Neural cell (in vitro differentiated cells): ENCODE measurements at regions not wholly inside any gene's neighbourhood (a gene's known extent, or its start where the extent isn't known, plus 50 kb on each side); places are given as distances from the start of the nearest gene placed in this dataset.
"Not testable (repeated sequence)": the region's sequence is repeated elsewhere in the genome, so short reads cannot be mapped to it uniquely, and the experiment has no call there.

Experiments used
- H2AFZ ChIP-seq: fragments of 200-600, 300-800 bp; sonication (generic), shearing (Covaris generic); 2 replicates; pipeline ENCODE4 v1.6.0; 2014; ENCODE audit warnings: low read depth, mild to moderate bottlenecking, antibody characterized with exemption, low read length, moderate library complexity
- H3F3A ChIP-seq: fragments of 200-600 bp; shearing (Covaris generic); 2 replicates; pipeline ENCODE4 v1.6.1; 2016; ENCODE audit warnings: mild to moderate bottlenecking, moderate library complexity, mixed read lengths, antibody characterized with exemption, low read length; ENCODE audit not compliant: insufficient read depth, poor library complexity, severe bottlenecking
- H3K27ac ChIP-seq: fragments of 200-600, 300-800 bp; sonication (generic), shearing (Covaris generic); 2 replicates; pipeline ENCODE4 v1.5.1; 2014; ENCODE audit warnings: mild to moderate bottlenecking, low read length, moderate library complexity
- H3K27me3 ChIP-seq: fragments of 300-800, 200-600 bp; sonication (generic), shearing (Covaris generic); 2 replicates; pipeline ENCODE4 v1.6.0; 2014; ENCODE audit warnings: mild to moderate bottlenecking, low read depth, low read length, moderate library complexity; ENCODE audit not compliant: insufficient read depth
- H3K36me3 ChIP-seq: fragments of 300-800, 200-600 bp; sonication (generic), shearing (Covaris generic); 2 replicates; pipeline ENCODE4 v1.5.1; 2014; ENCODE audit warnings: mild to moderate bottlenecking, antibody characterized with exemption, low read length, moderate library complexity; ENCODE audit not compliant: insufficient read depth
- H3K4me2 ChIP-seq: fragments of 300-800, 200-600 bp; sonication (generic), shearing (Covaris generic); 2 replicates; pipeline ENCODE4 v1.6.0; 2014; ENCODE audit warnings: mild to moderate bottlenecking, low read length
- H3K4me3 ChIP-seq: fragments of 300-800, 200-600 bp; sonication (generic), shearing (Covaris generic); 2 replicates; pipeline ENCODE4 v1.5.1; 2014; ENCODE audit warnings: mild to moderate bottlenecking, low read length, moderate library complexity
- H3K79me2 ChIP-seq: fragments of 200-600 bp; shearing (Covaris generic); replicated peaks from 2 replicates; pipeline ENCODE4 v1.6.0; 2014; ENCODE audit warnings: mild to moderate bottlenecking, low read length, moderate library complexity; ENCODE audit not compliant: insufficient read depth
- H3K9ac ChIP-seq: fragments of 300-800, 200-600 bp; sonication (generic), shearing (Covaris generic); 2 replicates; pipeline ENCODE4 v1.6.1; 2016; ENCODE audit warnings: mild to moderate bottlenecking, low read length, mixed read lengths
- H3K9me2 ChIP-seq: fragments of 200-600 bp; shearing (Covaris generic); 2 replicates; pipeline ENCODE4 v1.6.1; 2016; ENCODE audit warnings: mild to moderate bottlenecking, low read length, mixed read lengths; ENCODE audit not compliant: insufficient read depth
- H3K9me3 ChIP-seq: fragments of 200-600, 300-800 bp; sonication (generic), shearing (Covaris generic); 2 replicates; pipeline ENCODE4 v1.6.1; 2016; ENCODE audit warnings: mild to moderate bottlenecking, mixed run types, low read length, moderate library complexity, mixed read lengths
- H4K20me1 ChIP-seq: fragments of 200-600 bp; shearing (Covaris generic); 2 replicates; pipeline ENCODE4 v1.6.1; 2016; ENCODE audit warnings: mild to moderate bottlenecking, mixed run types; ENCODE audit not compliant: insufficient read depth
- EP300 ChIP-seq: fragments of 450-650 bp; conservative IDR thresholded peaks from 2 replicates; pipeline ENCODE4 v1.6.1; 2014; ENCODE audit warnings: antibody characterized with exemption, mild to moderate bottlenecking, moderate library complexity; ENCODE audit not compliant: poor library complexity, severe bottlenecking
- EZH2 ChIP-seq: fragments of 200-600, 300-800 bp; shearing (Covaris generic), sonication (generic); IDR thresholded peaks from 2 replicates; pipeline ENCODE4 v1.6.1; 2014; ENCODE audit warnings: antibody characterized with exemption, low read length, borderline replicate concordance, mild to moderate bottlenecking; ENCODE audit not compliant: insufficient read depth, poor library complexity, severe bottlenecking
- MXI1 ChIP-seq: fragments of 450-650 bp; conservative IDR thresholded peaks from 2 replicates; pipeline ENCODE4 v1.6.1; 2014; ENCODE audit warnings: antibody characterized with exemption, mild to moderate bottlenecking; ENCODE audit not compliant: poor library complexity, severe bottlenecking
- POLR2AphosphoS5 ChIP-seq: IDR thresholded peaks from 2 replicates; pipeline ENCODE4 v1.6.1; 2012
- RAD21 ChIP-seq: fragments of 450-650 bp; conservative IDR thresholded peaks from 2 replicates; pipeline ENCODE4 v1.6.1; 2014; ENCODE audit warnings: antibody characterized with exemption, mild to moderate bottlenecking, moderate library complexity
- SMC3 ChIP-seq: fragments of 450-650 bp; conservative IDR thresholded peaks from 2 replicates; pipeline ENCODE4 v1.6.1; 2014; ENCODE audit warnings: antibody characterized with exemption, mild to moderate bottlenecking, moderate library complexity; ENCODE audit not compliant: poor library complexity
- TAF1 ChIP-seq: IDR thresholded peaks from 2 replicates; pipeline ENCODE4 v1.6.1; 2012; ENCODE audit warnings: low read depth
- TF ChIP-seq, protein P1 (sequence below): fragments of 450-650 bp; IDR thresholded peaks from 2 replicates; pipeline ENCODE4 v1.5.1; 2014; ENCODE audit warnings: antibody characterized with exemption, mild to moderate bottlenecking, moderate library complexity; ENCODE audit not compliant: poor library complexity, severe bottlenecking
- TF ChIP-seq, protein P2 (sequence below): IDR thresholded peaks from 2 replicates; pipeline ENCODE4 v1.6.1; 2012; ENCODE audit warnings: borderline replicate concordance

DNA sequence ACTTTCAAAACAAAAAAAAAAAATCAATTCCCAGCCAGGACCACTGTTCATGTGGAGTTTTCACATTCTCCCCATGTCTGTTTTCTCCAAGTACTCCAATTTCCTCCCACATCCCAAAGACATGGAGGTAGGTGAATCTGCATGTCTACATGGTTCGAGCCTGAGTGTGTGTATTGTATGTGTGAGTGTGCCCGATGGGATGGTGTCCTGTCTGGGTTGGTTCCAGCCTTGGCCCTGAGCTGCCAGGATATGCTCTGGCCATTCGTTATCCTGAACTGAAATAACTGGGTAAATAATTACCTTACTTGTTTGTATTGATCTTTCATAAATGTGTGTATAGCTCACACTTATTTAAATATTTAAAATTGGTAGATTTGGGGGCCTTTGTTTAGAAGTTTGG lies 452.3 kb upstream of the RORB start:
- Histone ChIP-seq H3F3A (no peaks in the 10 kb centered on the region), H3K27ac (no peak overlapping the region), H3K9me3 (no peaks in the 10 kb centered on the region), H3K9me2 (no peaks in the 10 kb centered on the region), H3K36me3 (no peaks in the 10 kb centered on the region), H3K27me3 (no peaks in the 10 kb centered on the region), H2AFZ (no peak overlapping the region), H3K4me3 (no peak overlapping the region), H4K20me1 (no peaks in the 10 kb centered on the region), H3K4me2 (no peak overlapping the region), H3K79me2 (no peaks in the 10 kb centered on the region), H3K9ac (no peak overlapping the region)
- TF ChIP-seq, protein P1, sequence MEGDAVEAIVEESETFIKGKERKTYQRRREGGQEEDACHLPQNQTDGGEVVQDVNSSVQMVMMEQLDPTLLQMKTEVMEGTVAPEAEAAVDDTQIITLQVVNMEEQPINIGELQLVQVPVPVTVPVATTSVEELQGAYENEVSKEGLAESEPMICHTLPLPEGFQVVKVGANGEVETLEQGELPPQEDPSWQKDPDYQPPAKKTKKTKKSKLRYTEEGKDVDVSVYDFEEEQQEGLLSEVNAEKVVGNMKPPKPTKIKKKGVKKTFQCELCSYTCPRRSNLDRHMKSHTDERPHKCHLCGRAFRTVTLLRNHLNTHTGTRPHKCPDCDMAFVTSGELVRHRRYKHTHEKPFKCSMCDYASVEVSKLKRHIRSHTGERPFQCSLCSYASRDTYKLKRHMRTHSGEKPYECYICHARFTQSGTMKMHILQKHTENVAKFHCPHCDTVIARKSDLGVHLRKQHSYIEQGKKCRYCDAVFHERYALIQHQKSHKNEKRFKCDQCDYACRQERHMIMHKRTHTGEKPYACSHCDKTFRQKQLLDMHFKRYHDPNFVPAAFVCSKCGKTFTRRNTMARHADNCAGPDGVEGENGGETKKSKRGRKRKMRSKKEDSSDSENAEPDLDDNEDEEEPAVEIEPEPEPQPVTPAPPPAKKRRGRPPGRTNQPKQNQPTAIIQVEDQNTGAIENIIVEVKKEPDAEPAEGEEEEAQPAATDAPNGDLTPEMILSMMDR = no peak
- TF ChIP-seq TAF1 = no peak
- no peak for TF ChIP-seq RAD21
- no peak for TF ChIP-seq POLR2AphosphoS5
- no peak for TF ChIP-seq MXI1
- TF ChIP-seq SMC3 = no peak
- no peak for TF ChIP-seq EZH2
- TF ChIP-seq, protein P2, sequence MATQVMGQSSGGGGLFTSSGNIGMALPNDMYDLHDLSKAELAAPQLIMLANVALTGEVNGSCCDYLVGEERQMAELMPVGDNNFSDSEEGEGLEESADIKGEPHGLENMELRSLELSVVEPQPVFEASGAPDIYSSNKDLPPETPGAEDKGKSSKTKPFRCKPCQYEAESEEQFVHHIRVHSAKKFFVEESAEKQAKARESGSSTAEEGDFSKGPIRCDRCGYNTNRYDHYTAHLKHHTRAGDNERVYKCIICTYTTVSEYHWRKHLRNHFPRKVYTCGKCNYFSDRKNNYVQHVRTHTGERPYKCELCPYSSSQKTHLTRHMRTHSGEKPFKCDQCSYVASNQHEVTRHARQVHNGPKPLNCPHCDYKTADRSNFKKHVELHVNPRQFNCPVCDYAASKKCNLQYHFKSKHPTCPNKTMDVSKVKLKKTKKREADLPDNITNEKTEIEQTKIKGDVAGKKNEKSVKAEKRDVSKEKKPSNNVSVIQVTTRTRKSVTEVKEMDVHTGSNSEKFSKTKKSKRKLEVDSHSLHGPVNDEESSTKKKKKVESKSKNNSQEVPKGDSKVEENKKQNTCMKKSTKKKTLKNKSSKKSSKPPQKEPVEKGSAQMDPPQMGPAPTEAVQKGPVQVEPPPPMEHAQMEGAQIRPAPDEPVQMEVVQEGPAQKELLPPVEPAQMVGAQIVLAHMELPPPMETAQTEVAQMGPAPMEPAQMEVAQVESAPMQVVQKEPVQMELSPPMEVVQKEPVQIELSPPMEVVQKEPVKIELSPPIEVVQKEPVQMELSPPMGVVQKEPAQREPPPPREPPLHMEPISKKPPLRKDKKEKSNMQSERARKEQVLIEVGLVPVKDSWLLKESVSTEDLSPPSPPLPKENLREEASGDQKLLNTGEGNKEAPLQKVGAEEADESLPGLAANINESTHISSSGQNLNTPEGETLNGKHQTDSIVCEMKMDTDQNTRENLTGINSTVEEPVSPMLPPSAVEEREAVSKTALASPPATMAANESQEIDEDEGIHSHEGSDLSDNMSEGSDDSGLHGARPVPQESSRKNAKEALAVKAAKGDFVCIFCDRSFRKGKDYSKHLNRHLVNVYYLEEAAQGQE = no peak
- TF ChIP-seq EP300 = no peak

DNA sequence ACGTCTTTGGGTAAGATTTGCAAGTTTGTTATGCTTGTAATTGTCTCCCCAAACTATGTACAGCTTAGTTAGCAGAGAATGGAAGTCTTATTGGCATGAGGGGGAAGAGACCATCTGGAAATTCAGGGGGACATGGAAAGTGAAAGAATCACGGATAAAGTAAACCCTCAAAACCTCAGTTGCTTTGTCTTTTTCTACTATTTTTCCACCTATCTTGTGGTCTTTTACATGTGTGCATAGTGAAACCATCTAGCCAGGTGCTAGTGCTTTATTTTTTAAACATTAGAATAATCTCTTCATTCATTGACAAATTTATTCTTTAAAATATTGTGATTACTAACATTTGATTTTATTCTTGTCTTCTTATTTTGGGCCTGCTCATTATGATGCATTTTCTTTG lies 441.1 kb upstream of the RORB start:
- Histone ChIP-seq H3F3A (no peaks in the 10 kb centered on the region), H3K9ac (no peak overlapping the region), H3K36me3 (no peaks in the 10 kb centered on the region), H3K79me2 (no peaks in the 10 kb centered on the region), H3K27ac (no peak overlapping the region), H3K9me2 (no peaks in the 10 kb centered on the region), H3K27me3 (no peaks in the 10 kb centered on the region), H3K4me2 (no peak overlapping the region), H4K20me1 (no peaks in the 10 kb centered on the region), H2AFZ (no peak overlapping the region), H3K9me3 (no peaks in the 10 kb centered on the region), H3K4me3 (no peak overlapping the region)
- no peak for TF ChIP-seq MXI1
- no peak for TF ChIP-seq POLR2AphosphoS5
- TF ChIP-seq EP300 = no peak
- TF ChIP-seq, protein P1 = no peak
- no peak for TF ChIP-seq TAF1
- TF ChIP-seq RAD21 = no peak
- TF ChIP-seq, protein P2 = no peak
- no peak for TF ChIP-seq SMC3

DNA sequence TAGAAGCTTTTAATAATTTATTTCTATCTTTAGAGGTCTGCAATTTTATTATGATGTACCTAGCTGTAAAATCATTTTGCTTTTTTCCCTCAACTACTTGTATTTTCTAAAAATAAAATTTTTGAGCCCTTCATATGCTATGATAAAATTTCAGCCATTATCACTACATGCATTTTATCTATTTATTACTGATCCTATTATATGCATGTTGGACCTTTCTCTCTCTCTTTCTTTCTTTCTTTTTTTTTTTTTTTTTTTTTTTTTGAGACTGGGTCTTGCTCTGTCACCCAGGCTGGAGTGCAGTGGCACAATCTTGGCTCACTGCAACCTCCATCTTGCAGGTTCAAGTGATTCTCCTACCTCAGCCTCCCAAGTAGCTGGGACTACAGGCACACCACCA lies 440.1 kb upstream of the RORB start:
- H3K9me3 ChIP-seq, H2AFZ ChIP-seq, H3K4me2 ChIP-seq, H3F3A ChIP-seq, H3K4me3 ChIP-seq, H3K79me2 ChIP-seq, H3K9me2 ChIP-seq, H3K9ac ChIP-seq, H3K36me3 ChIP-seq, H3K27me3 ChIP-seq, H4K20me1 ChIP-seq, H3K27ac ChIP-seq: not testable (repeated sequence)
